IMR-90 (cell line): ENCODE measurements at regions not wholly inside any gene's neighbourhood (a gene's known extent, or its start where the extent isn't known, plus 50 kb on each side); places are given as distances from the start of the nearest gene placed in this dataset.

Experiments
- ATAC-seq: fragments of 200-7000 bp; cut with Tn5 transposase; 2 replicates; pipeline ENCODE4 v1.9.1; 2020; ENCODE audit warnings: low read depth, mild to moderate bottlenecking, moderate library complexity
- BruUV-seq: library from RNA; stranded (reverse); fragments of 400-500 nt; replicated peaks from 2 replicates; lab custom pipeline; 2021; lab: Mats Ljungman, UMichigan
- CTCF ChIA-PET: fragments of 300-600 bp; formaldehyde crosslinking; extraction: SDS; loops from one replicate; lab custom pipeline; 2021; ENCODE audit warnings: antibody characterized with exemption; lab: Yijun Ruan, JAX
- POLR2A ChIA-PET: fragments of 300-600 bp; sonication (Branson Sonifier 250); formaldehyde crosslinking; loops from one replicate; lab custom pipeline; 2022; ENCODE audit warnings: antibody characterized with exemption; ENCODE audit not compliant: unreplicated experiment; lab: Charles Lee
- DNase-seq: peaks from one replicate; pipeline ENCODE4 v3.0.0; 2013
- H2AFZ ChIP-seq: replicated peaks from 2 replicates; pipeline ENCODE3; 2013; ENCODE audit warnings: low read length, mild to moderate bottlenecking; ENCODE audit not compliant: poor library complexity
- H2AK5ac ChIP-seq: 2 replicates; pipeline ENCODE4 v1.6.1; 2013; ENCODE audit warnings: low read depth, low read length, inconsistent platforms
- H2AK9ac ChIP-seq: replicated peaks from 2 replicates; pipeline ENCODE3; 2013; ENCODE audit warnings: mild to moderate bottlenecking, low read depth, low read length, moderate library complexity; ENCODE audit not compliant: poor library complexity
- H2BK120ac ChIP-seq: 2 replicates; pipeline ENCODE4 v1.6.1; 2013; ENCODE audit warnings: low read depth, low read length, inconsistent platforms
- H2BK15ac ChIP-seq: 3 replicates; pipeline ENCODE4 v1.6.1; 2013; ENCODE audit warnings: low read depth, low read length, inconsistent platforms
- H2BK20ac ChIP-seq: 2 replicates; pipeline ENCODE4 v1.6.1; 2013; ENCODE audit warnings: low read depth, mild to moderate bottlenecking, inconsistent platforms, low read length, moderate library complexity
- H2BK5ac ChIP-seq: 2 replicates; pipeline ENCODE4 v1.6.1; 2013; ENCODE audit warnings: mild to moderate bottlenecking, low read depth, low read length, inconsistent platforms; ENCODE audit not compliant: poor library complexity, severe bottlenecking
- H3K14ac ChIP-seq: replicated peaks from 2 replicates; pipeline ENCODE4 v1.6.1; 2013; ENCODE audit warnings: low read depth, low read length, inconsistent platforms
- H3K18ac ChIP-seq: 2 replicates; pipeline ENCODE4 v1.6.1; 2013; ENCODE audit warnings: low read depth, low read length, control low read depth
- H3K23ac ChIP-seq: 2 replicates; pipeline ENCODE4 v1.6.1; 2013; ENCODE audit warnings: low read depth, low read length, inconsistent platforms
- H3K27ac ChIP-seq: 2 replicates; pipeline ENCODE4 v1.5.1; 2013; ENCODE audit warnings: mild to moderate bottlenecking, control low read depth, low read length; ENCODE audit not compliant: insufficient read depth
- H3K27me3 ChIP-seq: 2 replicates; pipeline ENCODE4 v1.6.1; 2013; ENCODE audit warnings: low read length; ENCODE audit not compliant: control insufficient read depth, insufficient read depth
- H3K36me3 ChIP-seq: 2 replicates; pipeline ENCODE4 v1.6.1; 2013; ENCODE audit warnings: low read length, mixed read lengths; ENCODE audit not compliant: control insufficient read depth, insufficient read depth
- H3K4ac ChIP-seq: 2 replicates; pipeline ENCODE4 v1.6.1; 2013; ENCODE audit warnings: low read depth, low read length, inconsistent platforms
- H3K4me1 ChIP-seq: 2 replicates; pipeline ENCODE4 v1.6.1; 2013; ENCODE audit warnings: low read length, mixed read lengths; ENCODE audit not compliant: control insufficient read depth, insufficient read depth
- H3K4me2 ChIP-seq: 2 replicates; pipeline ENCODE4 v1.6.1; 2013; ENCODE audit warnings: low read depth, mild to moderate bottlenecking, control low read depth, low read length, moderate library complexity
- H3K4me3 ChIP-seq: 2 replicates; pipeline ENCODE4 v1.5.1; 2013; ENCODE audit warnings: low read depth, mild to moderate bottlenecking, control low read depth, low read length, moderate library complexity; ENCODE audit not compliant: insufficient read depth
- H3K56ac ChIP-seq: 2 replicates; pipeline ENCODE4 v1.6.1; 2013; ENCODE audit warnings: low read length, inconsistent platforms; ENCODE audit not compliant: insufficient read depth; ENCODE audit errors: extremely low read depth
- H3K79me1 ChIP-seq, 2 experiments: 2 replicates each; pipeline ENCODE4 v1.6.1; 2013; ENCODE audit warnings: low read length in 2 of 2, inconsistent platforms in 1 of 2, low read depth in 1 of 2
- H3K9ac ChIP-seq: 2 replicates; pipeline ENCODE4 v1.6.1; 2013; ENCODE audit warnings: low read depth, low read length, control low read depth
- H3K9me1 ChIP-seq: 2 replicates; pipeline ENCODE4 v1.6.1; 2013; ENCODE audit warnings: low read length, inconsistent platforms; ENCODE audit not compliant: insufficient read depth
- H3K9me3 ChIP-seq: 2 replicates; pipeline ENCODE4 v1.6.1; 2013; ENCODE audit warnings: low read length; ENCODE audit not compliant: control insufficient read depth, insufficient read depth
- H4K20me1 ChIP-seq: 2 replicates; pipeline ENCODE4 v1.6.1; 2013; ENCODE audit warnings: low read length, inconsistent platforms; ENCODE audit not compliant: insufficient read depth
- H4K5ac ChIP-seq: 2 replicates; pipeline ENCODE4 v1.6.1; 2013; ENCODE audit warnings: mild to moderate bottlenecking, low read depth, low read length, control low read depth
- H4K8ac ChIP-seq, 2 experiments: 2 replicates each; pipeline ENCODE4 v1.6.1; 2013; ENCODE audit warnings: low read depth in 2 of 2, low read length in 2 of 2, control low read depth in 1 of 2, inconsistent platforms in 1 of 2
- H4K91ac ChIP-seq: 2 replicates; pipeline ENCODE4 v1.6.1; 2013; ENCODE audit warnings: low read depth, low read length, inconsistent platforms; ENCODE audit not compliant: insufficient read depth
- BHLHE40 ChIP-seq: fragments of 150-350 bp; IDR thresholded peaks from 2 replicates; pipeline ENCODE4 v1.6.1; 2016; ENCODE audit warnings: mild to moderate bottlenecking, low read depth, low read length
- CHD1 ChIP-seq: IDR thresholded peaks from 2 replicates; pipeline ENCODE4 v1.6.1; 2012; ENCODE audit warnings: low read depth, low read length, improper control_type of control experiment
- CTCF ChIP-seq: conservative IDR thresholded peaks from 2 replicates; pipeline ENCODE4 v1.5.1; 2012; ENCODE audit warnings: mild to moderate bottlenecking, low read depth, low read length, improper control_type of control experiment
- FOS ChIP-seq: fragments of 150-350 bp; IDR thresholded peaks from 2 replicates; pipeline ENCODE4 v1.6.1; 2016; ENCODE audit warnings: low read depth, low read length
- MAFK ChIP-seq: IDR thresholded peaks from 2 replicates; pipeline ENCODE4 v1.6.1; 2012; ENCODE audit warnings: low read depth, low read length, improper control_type of control experiment
- MAZ ChIP-seq: IDR thresholded peaks from 2 replicates; pipeline ENCODE4 v1.6.1; 2012; ENCODE audit warnings: low read depth, mild to moderate bottlenecking, low read length, improper control_type of control experiment, moderate library complexity, borderline replicate concordance
- MXI1 ChIP-seq: IDR thresholded peaks from 2 replicates; pipeline ENCODE4 v1.6.1; 2012; ENCODE audit warnings: low read depth, mild to moderate bottlenecking, low read length, moderate library complexity, borderline replicate concordance
- NFE2L2 ChIP-seq: fragments of 150-350 bp; IDR thresholded peaks from 2 replicates; pipeline ENCODE4 v1.6.1; 2016; ENCODE audit warnings: low read depth, mild to moderate bottlenecking, low read length
- RAD21 ChIP-seq: IDR thresholded peaks from 2 replicates; pipeline ENCODE4 v1.6.1; 2012; ENCODE audit warnings: low read length, improper control_type of control experiment
- RCOR1 ChIP-seq: IDR thresholded peaks from 2 replicates; pipeline ENCODE4 v1.6.1; 2012; ENCODE audit warnings: mild to moderate bottlenecking, low read length, improper control_type of control experiment; ENCODE audit not compliant: insufficient replicate concordance
- RFX5 ChIP-seq: IDR thresholded peaks from 2 replicates; pipeline ENCODE4 v1.8.0; 2012; ENCODE audit warnings: low read depth, mild to moderate bottlenecking, low read length, moderate library complexity
- USF2 ChIP-seq: fragments of 150-350 bp; IDR thresholded peaks from 2 replicates; pipeline ENCODE4 v1.6.1; 2017; ENCODE audit warnings: mild to moderate bottlenecking, antibody characterized with exemption, low read length, low read depth
- WGBS, 2 experiments: methylation state at CpG; one replicate each; pipeline versions ENCODE4 v1.1.5 to v1.1.7; 2013; ENCODE audit warnings: missing lambda C conversion rate in 2 of 2; ENCODE audit not compliant: insufficient read length in 1 of 2; ENCODE audit errors: extremely low coverage in 2 of 2; 5-methylcytosine and 5-hydroxymethylcytosine counted together
- dilution Hi-C: fragments of 300-500 bp; cut with HindIII; formaldehyde crosslinking; loops from one replicate; pipeline ENCODE4 v1.14.3; 2018; ENCODE audit warnings: low sequenced_read_pairs; ENCODE audit not compliant: unreplicated experiment
- in situ Hi-C: fragments of 300-500 bp; cut with MboI; formaldehyde crosslinking; loops from 3 replicates; pipeline ENCODE4 v1.14.3; 2019; ENCODE audit warnings: low sequenced_read_pairs, inconsistent platforms, mixed read lengths
- intact Hi-C: fragments of 100-400 bp; cut with micrococcal nuclease; formaldehyde crosslinking; loops from 2 replicates; pipeline ENCODE4 v1.10.0; 2022

GRCh38 chr11:87465716-87466115 is 428.0 kb downstream of the TMEM135 start:
- Histone ChIP-seq H3K56ac (no peak overlapping the region), H2BK5ac (no peak overlapping the region), H3K23ac (no peak overlapping the region), H3K14ac (no peak overlapping the region), H2AFZ (no peak overlapping the region), H2BK120ac (no peak overlapping the region), H3K9me1 (no peaks in the 10 kb centered on the region), H2BK15ac (no peak overlapping the region), H2AK9ac (no peak overlapping the region), H3K4ac (no peak overlapping the region), H2BK20ac (no peak overlapping the region), H4K20me1 (no peaks in the 10 kb centered on the region), H3K18ac (no peak overlapping the region), H3K36me3 (no peaks in the 10 kb centered on the region), H3K4me3 (no peak overlapping the region), H3K9ac (no peak overlapping the region), H3K27ac (no peak overlapping the region), H4K91ac (no peak overlapping the region), H4K8ac (no peak overlapping the region), H3K79me1 (no peaks in the 10 kb centered on the region), H3K9me3 (no peaks in the 10 kb centered on the region), H3K4me1 (no peaks in the 10 kb centered on the region), H3K27me3 (no peaks in the 10 kb centered on the region), H2AK5ac (no peak overlapping the region), H3K4me2 (no peak overlapping the region), H4K5ac (no peak overlapping the region)
- no CpG with 5 or more reads among the region's 4 CpGs for WGBS, 2 experiments
- ATAC-seq = no peak
- intact Hi-C loops = loop anchor here (10.0 kb wide), 3 partner anchors 359 to 1079 kb away; no protein-coding TSS in a partner anchor
- BruUV-seq = no TSS peak
- ChIA-PET CTCF (no interaction called here), POLR2A (no interaction called here)
- dilution Hi-C loops = no loop called here
- no peak for DNase-seq
- in situ Hi-C loops = no loop called here
- TF ChIP-seq CHD1 (no peak), RCOR1 (no peak), MAFK (no peak), MAZ (no peak), BHLHE40 (no peak), RAD21 (no peak), CTCF (no peak), RFX5 (no peak), FOS (no peak), NFE2L2 (no peak), MXI1 (no peak), USF2 (no peak)
